ENCODE measurements at regions not wholly inside any gene's neighbourhood (a gene's known extent, or its start where the extent isn't known, plus 50 kb on each side); places are given as distances from the start of the nearest gene placed in this dataset.

- TF ChIP-seq, protein P1, sequence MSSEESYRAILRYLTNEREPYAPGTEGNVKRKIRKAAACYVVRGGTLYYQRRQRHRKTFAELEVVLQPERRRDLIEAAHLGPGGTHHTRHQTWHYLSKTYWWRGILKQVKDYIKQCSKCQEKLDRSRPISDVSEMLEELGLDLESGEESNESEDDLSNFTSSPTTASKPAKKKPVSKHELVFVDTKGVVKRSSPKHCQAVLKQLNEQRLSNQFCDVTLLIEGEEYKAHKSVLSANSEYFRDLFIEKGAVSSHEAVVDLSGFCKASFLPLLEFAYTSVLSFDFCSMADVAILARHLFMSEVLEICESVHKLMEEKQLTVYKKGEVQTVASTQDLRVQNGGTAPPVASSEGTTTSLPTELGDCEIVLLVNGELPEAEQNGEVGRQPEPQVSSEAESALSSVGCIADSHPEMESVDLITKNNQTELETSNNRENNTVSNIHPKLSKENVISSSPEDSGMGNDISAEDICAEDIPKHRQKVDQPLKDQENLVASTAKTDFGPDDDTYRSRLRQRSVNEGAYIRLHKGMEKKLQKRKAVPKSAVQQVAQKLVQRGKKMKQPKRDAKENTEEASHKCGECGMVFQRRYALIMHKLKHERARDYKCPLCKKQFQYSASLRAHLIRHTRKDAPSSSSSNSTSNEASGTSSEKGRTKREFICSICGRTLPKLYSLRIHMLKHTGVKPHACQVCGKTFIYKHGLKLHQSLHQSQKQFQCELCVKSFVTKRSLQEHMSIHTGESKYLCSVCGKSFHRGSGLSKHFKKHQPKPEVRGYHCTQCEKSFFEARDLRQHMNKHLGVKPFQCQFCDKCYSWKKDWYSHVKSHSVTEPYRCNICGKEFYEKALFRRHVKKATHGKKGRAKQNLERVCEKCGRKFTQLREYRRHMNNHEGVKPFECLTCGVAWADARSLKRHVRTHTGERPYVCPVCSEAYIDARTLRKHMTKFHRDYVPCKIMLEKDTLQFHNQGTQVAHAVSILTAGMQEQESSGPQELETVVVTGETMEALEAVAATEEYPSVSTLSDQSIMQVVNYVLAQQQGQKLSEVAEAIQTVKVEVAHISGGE (CRISPR knock-in tag; IDR thresholded peaks at IDR 0.05), result no peak
- TF ChIP-seq ZNF24 (IDR thresholded peaks at IDR 0.05), result no peak
Observed at GRCh38 chr4:38467296-38467695, 196.7 kb upstream of the KLF3 start (continued).

GRCh38 chr4:38468339-38468866 lies 195.6 kb upstream of the KLF3 start:
- Histone ChIP-seq H3K27ac (ENCODE audit: extremely low read depth, low read depth, low read length) (no peak overlapping the region), H3K9me3 (replicated peaks; ENCODE audit: control insufficient read depth, insufficient read depth, low read depth, low read length) (peaks cover 10% of the 10 kb centered on the region), H2AFZ (ENCODE audit: low read depth, low read length) (no peak overlapping the region), H3K9me1 (ENCODE audit: control insufficient read depth, insufficient read depth, low read length) (no peaks in the 10 kb centered on the region), H3K4me3 (no peak overlapping the region), H4K20me1 (replicated peaks; ENCODE audit: control insufficient read depth, insufficient read depth, low read length) (no peaks in the 10 kb centered on the region), H3K4me2 (ENCODE audit: insufficient read depth, low read length) (no peak overlapping the region), H3K27me3 (ENCODE audit: control insufficient read depth in 2 of 2, insufficient read depth in 2 of 2, low read length in 2 of 2) (no peaks in the 10 kb centered on the region), H3K79me2 (ENCODE audit: control insufficient read depth, insufficient read depth, low read length) (no peaks in the 10 kb centered on the region), H3K4me1 (replicated peaks in 1 of 2; ENCODE audit: control insufficient read depth in 2 of 2, insufficient read depth in 2 of 2, low read length in 2 of 2) (peaks cover 0 to 26% of the 10 kb centered on the region in 2 experiments; a peak in 4 of 5 replicates), H3K36me3 (ENCODE audit: control insufficient read depth, insufficient read depth, low read length) (no peaks in the 10 kb centered on the region), H3K9ac (ENCODE audit: insufficient read depth in 1 of 2, low read depth in 2 of 2, low read length in 2 of 2) (no peak overlapping the region)
- no TSS peak for BruUV-seq (replicated peaks)
- ATAC-seq, result no peak
- CTCF ChIA-PET (ENCODE audit: low intra/inter-chr PET ratio), result no interaction called here
- intact Hi-C loops (cut with micrococcal nuclease), result loop anchor here (10.0 kb wide), 1 partner anchor 144 kb away; no protein-coding TSS in a partner anchor
- 75% methylated on average over 3 of the region's 3 CpGs for WGBS (ENCODE audit: insufficient coverage, low coverage, missing lambda C conversion rate)
- FAIRE-seq, result no peak
- POLR2A ChIA-PET, result no interaction called here
- in situ Hi-C loops (cut with MboI), result no loop called here
- DNase-seq (ENCODE audit: extremely low read depth in 1 of 4, low spot score in 3 of 4), result no peak
- TF ChIP-seq CHD2 (IDR thresholded peaks at IDR 0.05; ENCODE audit: low read depth, low read length), result no peak
- TF ChIP-seq, protein P2, sequence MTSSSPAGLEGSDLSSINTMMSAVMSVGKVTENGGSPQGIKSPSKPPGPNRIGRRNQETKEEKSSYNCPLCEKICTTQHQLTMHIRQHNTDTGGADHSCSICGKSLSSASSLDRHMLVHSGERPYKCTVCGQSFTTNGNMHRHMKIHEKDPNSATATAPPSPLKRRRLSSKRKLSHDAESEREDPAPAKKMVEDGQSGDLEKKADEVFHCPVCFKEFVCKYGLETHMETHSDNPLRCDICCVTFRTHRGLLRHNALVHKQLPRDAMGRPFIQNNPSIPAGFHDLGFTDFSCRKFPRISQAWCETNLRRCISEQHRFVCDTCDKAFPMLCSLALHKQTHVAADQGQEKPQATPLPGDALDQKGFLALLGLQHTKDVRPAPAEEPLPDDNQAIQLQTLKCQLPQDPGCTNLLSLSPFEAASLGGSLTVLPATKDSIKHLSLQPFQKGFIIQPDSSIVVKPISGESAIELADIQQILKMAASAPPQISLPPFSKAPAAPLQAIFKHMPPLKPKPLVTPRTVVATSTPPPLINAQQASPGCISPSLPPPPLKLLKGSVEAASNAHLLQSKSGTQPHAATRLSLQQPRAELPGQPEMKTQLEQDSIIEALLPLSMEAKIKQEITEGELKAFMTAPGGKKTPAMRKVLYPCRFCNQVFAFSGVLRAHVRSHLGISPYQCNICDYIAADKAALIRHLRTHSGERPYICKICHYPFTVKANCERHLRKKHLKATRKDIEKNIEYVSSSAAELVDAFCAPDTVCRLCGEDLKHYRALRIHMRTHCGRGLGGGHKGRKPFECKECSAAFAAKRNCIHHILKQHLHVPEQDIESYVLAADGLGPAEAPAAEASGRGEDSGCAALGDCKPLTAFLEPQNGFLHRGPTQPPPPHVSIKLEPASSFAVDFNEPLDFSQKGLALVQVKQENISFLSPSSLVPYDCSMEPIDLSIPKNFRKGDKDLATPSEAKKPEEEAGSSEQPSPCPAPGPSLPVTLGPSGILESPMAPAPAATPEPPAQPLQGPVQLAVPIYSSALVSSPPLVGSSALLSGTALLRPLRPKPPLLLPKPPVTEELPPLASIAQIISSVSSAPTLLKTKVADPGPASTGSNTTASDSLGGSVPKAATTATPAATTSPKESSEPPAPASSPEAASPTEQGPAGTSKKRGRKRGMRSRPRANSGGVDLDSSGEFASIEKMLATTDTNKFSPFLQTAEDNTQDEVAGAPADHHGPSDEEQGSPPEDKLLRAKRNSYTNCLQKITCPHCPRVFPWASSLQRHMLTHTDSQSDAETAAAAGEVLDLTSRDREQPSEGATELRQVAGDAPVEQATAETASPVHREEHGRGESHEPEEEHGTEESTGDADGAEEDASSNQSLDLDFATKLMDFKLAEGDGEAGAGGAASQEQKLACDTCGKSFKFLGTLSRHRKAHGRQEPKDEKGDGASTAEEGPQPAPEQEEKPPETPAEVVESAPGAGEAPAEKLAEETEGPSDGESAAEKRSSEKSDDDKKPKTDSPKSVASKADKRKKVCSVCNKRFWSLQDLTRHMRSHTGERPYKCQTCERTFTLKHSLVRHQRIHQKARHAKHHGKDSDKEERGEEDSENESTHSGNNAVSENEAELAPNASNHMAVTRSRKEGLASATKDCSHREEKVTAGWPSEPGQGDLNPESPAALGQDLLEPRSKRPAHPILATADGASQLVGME (CRISPR knock-in tag; IDR thresholded peaks at IDR 0.05), result no peak
- TF ChIP-seq ZNF609 (CRISPR knock-in tag; IDR thresholded peaks at IDR 0.05; ENCODE audit: borderline replicate concordance), result no peak

Measured in K562 (cell line).